ENCODE measurements at regions not wholly inside any gene's neighbourhood (a gene's known extent, or its start where the extent isn't known, plus 50 kb on each side); places are given as distances from the start of the nearest gene placed in this dataset.

- H3K36me3 Mint-ChIP-seq (ENCODE audit: low read depth): no peaks in the 10 kb centered on the region
- ATAC-seq (ENCODE audit: low read depth): no peak
- intact Hi-C loops (cut with micrococcal nuclease): no loop called here
- H3K4me1 Mint-ChIP-seq: no peaks in the 10 kb centered on the region
- no peak overlapping the region for H3K4me3 Mint-ChIP-seq
- no peaks in the 10 kb centered on the region for H3K9me3 Mint-ChIP-seq
- ChIA-PET POLR2A (no interaction called here), CTCF (no interaction called here)
- TF ChIP-seq, protein P1, sequence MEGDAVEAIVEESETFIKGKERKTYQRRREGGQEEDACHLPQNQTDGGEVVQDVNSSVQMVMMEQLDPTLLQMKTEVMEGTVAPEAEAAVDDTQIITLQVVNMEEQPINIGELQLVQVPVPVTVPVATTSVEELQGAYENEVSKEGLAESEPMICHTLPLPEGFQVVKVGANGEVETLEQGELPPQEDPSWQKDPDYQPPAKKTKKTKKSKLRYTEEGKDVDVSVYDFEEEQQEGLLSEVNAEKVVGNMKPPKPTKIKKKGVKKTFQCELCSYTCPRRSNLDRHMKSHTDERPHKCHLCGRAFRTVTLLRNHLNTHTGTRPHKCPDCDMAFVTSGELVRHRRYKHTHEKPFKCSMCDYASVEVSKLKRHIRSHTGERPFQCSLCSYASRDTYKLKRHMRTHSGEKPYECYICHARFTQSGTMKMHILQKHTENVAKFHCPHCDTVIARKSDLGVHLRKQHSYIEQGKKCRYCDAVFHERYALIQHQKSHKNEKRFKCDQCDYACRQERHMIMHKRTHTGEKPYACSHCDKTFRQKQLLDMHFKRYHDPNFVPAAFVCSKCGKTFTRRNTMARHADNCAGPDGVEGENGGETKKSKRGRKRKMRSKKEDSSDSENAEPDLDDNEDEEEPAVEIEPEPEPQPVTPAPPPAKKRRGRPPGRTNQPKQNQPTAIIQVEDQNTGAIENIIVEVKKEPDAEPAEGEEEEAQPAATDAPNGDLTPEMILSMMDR (IDR thresholded peaks at IDR 0.05): no peak
- peaks cover 2% of the 10 kb centered on the region for H3K27me3 Mint-ChIP-seq
- no peak for DNase-seq
- H3K27ac Mint-ChIP-seq: no peak overlapping the region
Observed at GRCh38 chr10:117950408-117950807, 96.3 kb downstream of the RAB11FIP2 start.

Measured in activated B cell treated with CpG ODN at 0.5 μM for 24 hours (primary cell).